ENCODE measurements at regions not wholly inside any gene's neighbourhood (a gene's known extent, or its start where the extent isn't known, plus 50 kb on each side); places are given as distances from the start of the nearest gene placed in this dataset.

DNA sequence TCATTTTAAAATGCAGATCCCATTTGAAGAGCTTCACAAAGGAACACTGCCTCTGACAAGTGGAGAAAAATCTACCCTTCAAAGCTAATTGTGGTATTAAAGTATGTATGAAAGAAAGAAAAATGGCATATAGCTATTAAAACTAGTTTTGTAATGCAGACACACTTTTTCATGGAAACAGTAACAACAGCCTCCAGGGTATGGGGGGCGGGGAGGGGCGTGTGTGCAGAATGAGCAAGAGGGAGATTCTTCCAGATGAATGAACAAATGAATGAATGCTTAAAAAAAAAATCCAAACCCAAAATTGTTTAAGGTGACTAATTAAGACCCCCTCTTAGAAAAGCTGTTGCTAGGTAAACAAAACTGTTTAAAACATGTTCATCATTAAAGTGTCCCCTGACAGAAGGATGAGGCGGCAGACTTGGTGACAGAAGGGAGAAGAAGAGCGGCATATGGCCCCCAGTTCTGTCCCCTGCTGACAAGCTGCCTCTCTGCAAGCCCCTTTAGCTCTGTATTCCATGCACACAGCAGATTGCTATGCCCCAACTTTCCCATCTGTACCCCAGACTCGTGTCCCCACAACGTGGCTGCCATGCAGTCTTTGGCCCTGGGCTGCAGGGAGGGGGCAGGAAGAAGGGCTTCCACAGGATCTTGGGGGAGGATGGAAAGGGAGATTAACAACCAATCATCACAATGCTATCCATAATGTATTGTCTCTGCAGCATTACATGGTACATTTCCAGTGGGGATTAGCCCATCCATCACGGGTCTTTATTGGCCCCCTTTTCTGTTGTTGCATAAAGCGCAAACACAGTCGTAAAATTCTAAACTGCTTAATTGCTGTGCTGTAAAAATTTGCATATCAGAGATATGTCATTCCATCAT, 108.4 kb upstream of the OLIG3 start:
- Histone ChIP-seq H3K9me3 (ENCODE audit: control extremely low read depth in 1 of 3, control insufficient read depth in 2 of 3, insufficient read depth in 1 of 3, low read length in 2 of 3) (peaks cover 0 to 3% (median 0%) of the 10 kb centered on the region in 3 donors), H3K4me1 (ENCODE audit: control insufficient read depth in 2 of 2, insufficient read depth in 2 of 2, low read length in 2 of 2) (no peaks in the 10 kb centered on the region), H2AFZ (ENCODE audit: insufficient read depth, low read depth, low read length, poor library complexity, severe bottlenecking) (no peak overlapping the region), H4K20me1 (ENCODE audit: control insufficient read depth, insufficient read depth, low read length, poor library complexity, severe bottlenecking) (no peaks in the 10 kb centered on the region), H3K4me2 (replicated peaks; ENCODE audit: low read depth, low read length, poor library complexity, severe bottlenecking) (no peak overlapping the region), H3K36me3 (replicated peaks in 1 of 2; ENCODE audit: control extremely low read depth in 1 of 2, control insufficient read depth in 1 of 2, extremely low read depth in 1 of 2, insufficient read depth in 2 of 2, low read length in 1 of 2) (no peaks in the 10 kb centered on the region), H3K27ac (ENCODE audit: low read length in 2 of 2) (no peak overlapping the region), H3K27me3 (replicated peaks in 1 of 4; ENCODE audit: control extremely low read depth in 1 of 4, control insufficient read depth in 3 of 4, insufficient read depth in 4 of 4, low read length in 3 of 4) (peaks cover 0 to 24% (median 16%) of the 10 kb centered on the region in 4 experiments), H3K4me3 (ENCODE audit: control extremely low read depth in 1 of 5, extremely low read depth in 1 of 5, insufficient read depth in 1 of 5, low read depth in 2 of 5, low read length in 4 of 5) (no peak overlapping the region), H3K9ac (ENCODE audit: low read length) (no peak overlapping the region), H3K79me2 (ENCODE audit: control insufficient read depth, insufficient read depth, low read length) (no peaks in the 10 kb centered on the region)
- no peak for DNase-seq
- WGBS (ENCODE audit: insufficient coverage), result 67% methylated on average over 1 of the region's 9 CpGs
- TF ChIP-seq EZH2 (IDR thresholded peaks at IDR 0.05; ENCODE audit: borderline replicate concordance, insufficient read depth, low read depth, low read length, poor library complexity, severe bottlenecking), result no peak
- TF ChIP-seq, protein P1, sequence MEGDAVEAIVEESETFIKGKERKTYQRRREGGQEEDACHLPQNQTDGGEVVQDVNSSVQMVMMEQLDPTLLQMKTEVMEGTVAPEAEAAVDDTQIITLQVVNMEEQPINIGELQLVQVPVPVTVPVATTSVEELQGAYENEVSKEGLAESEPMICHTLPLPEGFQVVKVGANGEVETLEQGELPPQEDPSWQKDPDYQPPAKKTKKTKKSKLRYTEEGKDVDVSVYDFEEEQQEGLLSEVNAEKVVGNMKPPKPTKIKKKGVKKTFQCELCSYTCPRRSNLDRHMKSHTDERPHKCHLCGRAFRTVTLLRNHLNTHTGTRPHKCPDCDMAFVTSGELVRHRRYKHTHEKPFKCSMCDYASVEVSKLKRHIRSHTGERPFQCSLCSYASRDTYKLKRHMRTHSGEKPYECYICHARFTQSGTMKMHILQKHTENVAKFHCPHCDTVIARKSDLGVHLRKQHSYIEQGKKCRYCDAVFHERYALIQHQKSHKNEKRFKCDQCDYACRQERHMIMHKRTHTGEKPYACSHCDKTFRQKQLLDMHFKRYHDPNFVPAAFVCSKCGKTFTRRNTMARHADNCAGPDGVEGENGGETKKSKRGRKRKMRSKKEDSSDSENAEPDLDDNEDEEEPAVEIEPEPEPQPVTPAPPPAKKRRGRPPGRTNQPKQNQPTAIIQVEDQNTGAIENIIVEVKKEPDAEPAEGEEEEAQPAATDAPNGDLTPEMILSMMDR (IDR thresholded peaks at IDR 0.05), result no peak
- intact Hi-C loops (cut with micrococcal nuclease), result no loop called here
- H3K9me3 Mint-ChIP-seq (ENCODE audit: insufficient read depth), result no peaks in the 10 kb centered on the region
- H3K4me3 Mint-ChIP-seq, result no peak overlapping the region
- H3K4me1 Mint-ChIP-seq, result no peaks in the 10 kb centered on the region
- ATAC-seq (ENCODE audit: low read depth), result no peak
- ChIA-PET POLR2A (no interaction called here), CTCF (interaction anchor here (0.5 kb wide), 1 partner anchor 1387 kb away, joined by 3 read pairs; no protein-coding TSS in a partner anchor)
- peaks cover 50% of the 10 kb centered on the region for H3K27me3 Mint-ChIP-seq
- H3K27ac Mint-ChIP-seq, result no peak overlapping the region

DNA sequence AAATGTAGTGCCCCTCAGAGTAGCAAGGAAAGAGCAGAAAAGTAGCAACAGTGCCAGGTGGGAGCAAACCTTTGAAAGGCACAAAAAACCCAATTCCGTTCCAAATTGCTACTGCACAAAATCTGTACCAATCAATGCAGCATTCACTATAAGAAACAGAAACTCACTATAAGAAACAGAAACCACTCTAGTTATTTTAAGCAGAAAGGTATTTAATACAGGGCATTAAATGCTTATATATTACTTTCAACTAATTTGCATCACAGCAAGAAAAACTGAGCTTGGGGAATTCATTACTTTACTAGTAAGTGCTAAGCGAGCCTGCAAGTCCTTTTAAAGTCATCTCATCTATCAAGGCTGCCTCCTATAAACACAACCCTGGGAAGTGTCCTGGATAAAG, 116.5 kb upstream of the OLIG3 start:
- H3K79me2 ChIP-seq (ENCODE audit: control insufficient read depth, insufficient read depth, low read length), result no peaks in the 10 kb centered on the region
- no peaks in the 10 kb centered on the region for H3K36me3 ChIP-seq (replicated peaks in 1 of 2; ENCODE audit: control extremely low read depth in 1 of 2, control insufficient read depth in 1 of 2, extremely low read depth in 1 of 2, insufficient read depth in 2 of 2, low read length in 1 of 2)
- no peak overlapping the region for H3K4me2 ChIP-seq (replicated peaks; ENCODE audit: low read depth, low read length, poor library complexity, severe bottlenecking)
- H3K4me1 ChIP-seq (ENCODE audit: control insufficient read depth in 2 of 2, insufficient read depth in 2 of 2, low read length in 2 of 2), result no peaks in the 10 kb centered on the region
- H3K9ac ChIP-seq (ENCODE audit: low read length), result no peak overlapping the region
- H4K20me1 ChIP-seq (ENCODE audit: control insufficient read depth, insufficient read depth, low read length, poor library complexity, severe bottlenecking), result no peaks in the 10 kb centered on the region
- H3K9me3 Mint-ChIP-seq (ENCODE audit: insufficient read depth), result peaks cover 6% of the 10 kb centered on the region
- POLR2A ChIA-PET, result no interaction called here
- peaks cover 0 to 14% (median 9%) of the 10 kb centered on the region in 4 experiments for H3K27me3 ChIP-seq (replicated peaks in 1 of 4; ENCODE audit: control extremely low read depth in 1 of 4, control insufficient read depth in 3 of 4, insufficient read depth in 4 of 4, low read length in 3 of 4)
- WGBS (ENCODE audit: insufficient coverage), result no CpG with 5 or more reads among the region's 2 CpGs
- no peak overlapping the region for H2AFZ ChIP-seq (ENCODE audit: insufficient read depth, low read depth, low read length, poor library complexity, severe bottlenecking)
- no peak overlapping the region for H3K27ac Mint-ChIP-seq
- CTCF ChIA-PET, result interaction anchor here (1.0 to 1.4 kb wide), 2 partner anchors 23 to 48 kb away, joined by 3 read pairs; no protein-coding TSS in a partner anchor
- DNase-seq (no peak), ATAC-seq (ENCODE audit: low read depth) (no peak)
- H3K4me3 Mint-ChIP-seq, result no peak overlapping the region
- no peak overlapping the region for H3K4me3 ChIP-seq (ENCODE audit: control extremely low read depth in 1 of 5, extremely low read depth in 1 of 5, insufficient read depth in 1 of 5, low read depth in 2 of 5, low read length in 4 of 5)
- intact Hi-C loops (cut with micrococcal nuclease), result no loop called here
- peaks cover 2 to 5% (median 5%) of the 10 kb centered on the region in 3 donors for H3K9me3 ChIP-seq (ENCODE audit: control extremely low read depth in 1 of 3, control insufficient read depth in 2 of 3, insufficient read depth in 1 of 3, low read length in 2 of 3)
- no peak for TF ChIP-seq EZH2 (IDR thresholded peaks at IDR 0.05; ENCODE audit: borderline replicate concordance, insufficient read depth, low read depth, low read length, poor library complexity, severe bottlenecking)
- TF ChIP-seq, protein P1 (IDR thresholded peaks at IDR 0.05), result no peak
- no peak overlapping the region for H3K27ac ChIP-seq (ENCODE audit: low read length in 2 of 2)
- peaks cover 29% of the 10 kb centered on the region for H3K27me3 Mint-ChIP-seq
- no peaks in the 10 kb centered on the region for H3K4me1 Mint-ChIP-seq
